SK-N-DZ (cell line): ENCODE measurements at regions not wholly inside any gene's neighbourhood (a gene's known extent, or its start where the extent isn't known, plus 50 kb on each side); places are given as distances from the start of the nearest gene placed in this dataset.
"Not testable (repeated sequence)": the region's sequence is repeated elsewhere in the genome, so short reads cannot be mapped to it uniquely, and the experiment has no call there.

Experiments
- DNase-seq: peaks from one replicate; pipeline ENCODE4 v3.0.0-alpha.2; 2015; ENCODE audit warnings: low spot score

DNA sequence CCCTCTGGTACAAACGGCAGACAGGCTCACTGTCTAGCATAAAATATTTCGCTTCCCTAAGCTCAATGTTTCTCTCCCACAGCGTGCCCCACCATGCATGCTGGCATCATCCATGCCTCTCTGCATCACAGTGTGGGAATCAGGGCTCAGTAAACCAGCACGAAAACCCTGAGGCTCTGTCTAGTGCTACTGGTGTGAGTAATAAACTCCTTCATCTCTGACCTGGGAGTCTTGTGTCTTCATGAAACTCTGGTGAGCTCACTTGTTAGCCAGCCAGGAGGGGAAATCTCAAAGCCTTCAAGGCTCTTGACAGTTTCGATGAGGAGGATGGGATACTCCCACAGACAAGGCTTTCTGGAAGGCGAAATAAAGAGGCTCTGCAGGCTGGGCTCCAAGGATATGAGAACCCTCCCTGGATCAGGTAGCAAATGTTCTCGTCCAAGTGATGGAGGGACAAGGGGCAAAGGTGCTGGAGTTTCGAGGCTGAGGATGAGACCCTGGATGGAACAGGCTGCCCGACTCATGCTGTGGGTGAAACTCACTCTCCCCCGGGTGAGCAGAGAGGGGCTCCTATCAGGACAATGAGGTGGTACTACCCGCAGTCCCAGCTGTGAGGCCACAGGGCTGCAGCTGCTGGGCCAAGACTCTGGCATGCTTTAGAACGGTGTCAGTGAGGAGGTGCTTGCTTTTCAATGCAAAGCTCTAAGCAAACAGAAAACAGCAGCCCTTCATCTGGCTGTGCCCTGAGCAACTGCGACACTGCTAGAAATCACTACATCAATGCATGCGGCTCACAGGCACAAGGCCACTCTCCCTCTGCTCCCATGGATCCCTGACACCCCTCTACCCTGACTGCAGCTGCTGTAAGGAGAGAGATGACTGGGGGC lies 69.3 kb downstream of the SHANK2 start:
- no peak for DNase-seq

DNA sequence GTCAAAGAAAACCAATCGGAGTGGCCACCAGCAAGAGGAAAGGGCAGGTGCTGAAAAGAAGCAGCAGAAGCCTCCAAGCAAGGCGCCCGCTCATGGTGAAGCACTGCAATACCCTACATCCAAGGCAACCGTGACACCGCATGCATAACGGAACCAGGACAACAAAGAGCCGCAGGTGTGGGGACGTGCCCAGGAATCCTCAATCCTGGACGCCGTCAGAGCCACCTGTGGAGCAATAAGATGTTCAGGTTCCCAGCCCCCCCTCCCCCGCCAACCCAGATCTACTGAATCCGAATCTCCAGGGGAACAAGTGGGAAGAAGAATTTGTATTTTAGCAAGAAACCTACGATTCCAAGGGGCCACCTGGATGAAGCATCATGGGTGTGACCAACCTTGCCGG lies 70.8 kb downstream of the SHANK2 start:
- no peak for DNase-seq

DNA sequence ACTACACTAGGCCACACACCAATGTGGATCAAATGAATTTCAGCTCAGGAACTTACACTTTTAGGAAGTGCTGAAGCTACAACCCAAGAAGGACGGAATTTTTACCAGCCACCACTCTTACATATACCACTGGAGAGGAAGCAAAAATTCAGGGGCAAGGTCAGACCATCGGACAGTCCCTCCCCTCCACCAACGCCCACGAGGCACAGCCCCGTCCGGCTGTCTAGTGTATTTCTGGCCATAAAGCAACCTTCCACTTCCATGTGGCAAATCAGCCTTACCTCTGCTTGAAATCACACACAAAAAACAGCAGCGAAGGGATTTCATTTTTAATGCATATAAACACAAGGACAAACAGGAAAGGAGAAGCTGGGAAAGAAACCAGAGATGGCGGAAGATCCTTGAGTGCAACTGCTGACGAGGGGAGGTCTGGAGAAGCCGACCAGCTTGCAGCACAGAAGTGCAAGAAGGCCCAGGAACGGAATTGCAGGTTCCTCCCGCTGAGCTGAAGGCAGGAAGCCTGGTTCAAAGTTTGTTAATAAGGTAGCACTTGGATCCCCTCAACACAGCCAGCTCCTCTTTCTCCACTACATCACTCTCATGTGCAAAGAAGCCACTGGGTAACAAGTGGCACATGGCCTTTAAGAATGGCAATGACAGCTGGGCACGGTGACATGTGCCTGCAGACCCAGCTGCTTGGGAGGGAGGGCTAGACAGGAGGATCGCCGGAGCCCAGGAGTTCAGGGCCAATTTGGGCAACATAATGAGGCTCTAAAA lies 71.5 kb downstream of the SHANK2 start:
- DNase-seq: no peak

DNA sequence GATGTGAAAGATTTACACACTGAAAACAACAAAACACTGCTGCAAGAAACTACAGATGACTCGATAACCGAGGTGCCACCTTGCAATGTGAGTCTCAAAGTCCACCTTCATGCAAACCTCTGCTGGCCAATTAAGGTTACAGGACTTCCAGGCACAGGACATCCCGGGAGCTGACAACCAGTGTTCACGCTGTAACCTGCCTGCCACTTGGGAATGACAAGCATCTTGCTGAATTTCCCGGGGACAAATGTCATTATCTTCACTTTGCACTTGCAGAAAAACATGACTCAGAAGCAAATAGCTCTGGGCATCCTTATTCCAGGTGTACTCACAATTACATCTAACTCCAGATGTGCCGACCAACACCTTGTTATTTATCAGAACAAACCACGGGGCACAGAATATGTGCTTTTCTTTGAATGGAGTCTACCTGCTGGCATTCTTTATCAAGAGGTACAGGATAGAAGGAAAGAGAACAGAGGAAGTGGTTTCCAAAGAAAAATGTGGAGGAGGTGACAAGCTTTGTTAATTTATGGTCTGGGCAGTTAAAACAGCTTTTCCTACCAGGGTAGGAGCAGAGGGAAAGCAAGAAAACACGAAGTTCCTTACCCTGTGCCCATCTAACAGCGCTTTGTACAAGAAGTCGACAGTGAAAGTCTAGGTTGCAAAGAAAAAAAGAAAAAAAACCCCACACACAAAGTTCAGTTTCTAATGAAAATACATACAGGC lies 72.3 kb downstream of the SHANK2 start:
- DNase-seq: no peak

DNA sequence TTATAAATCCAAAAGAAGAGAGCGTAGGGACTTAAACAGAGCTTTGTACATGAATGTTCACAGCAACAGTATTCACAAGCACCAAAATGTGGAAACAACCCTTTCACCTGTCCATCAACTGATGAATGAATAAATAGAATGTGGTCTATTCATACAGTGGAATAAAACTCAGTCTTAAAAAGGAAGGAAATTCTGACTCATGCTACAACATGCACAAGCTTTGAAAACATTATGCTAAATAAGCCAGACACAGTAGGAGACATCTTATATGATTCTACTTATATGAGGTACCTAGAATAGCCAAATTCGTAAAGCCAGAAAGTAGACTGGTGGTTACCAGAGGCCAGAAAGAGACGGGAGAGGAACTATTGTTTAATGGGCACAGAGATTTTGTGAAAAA lies 74.3 kb downstream of the SHANK2 start:
- no peak for DNase-seq

DNA sequence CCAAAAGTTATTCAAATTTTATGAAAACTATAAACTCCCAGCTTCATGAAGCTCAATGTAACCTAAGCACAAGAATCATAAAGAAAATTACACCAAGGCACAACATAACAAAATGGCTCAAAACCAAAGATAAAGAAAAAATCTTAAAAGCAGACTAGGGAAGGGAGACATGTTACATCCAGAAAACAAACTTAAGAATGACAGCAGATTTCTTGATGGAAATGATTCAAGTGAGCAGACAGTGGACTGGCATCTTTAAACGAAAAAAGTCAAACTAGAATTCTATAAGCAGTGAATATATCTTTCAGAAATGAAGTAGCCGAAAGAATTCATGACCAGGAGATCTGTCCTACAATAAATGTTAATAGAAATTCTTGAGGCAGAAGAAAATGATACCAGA lies 75.6 kb downstream of the SHANK2 start:
- no peak for DNase-seq

DNA sequence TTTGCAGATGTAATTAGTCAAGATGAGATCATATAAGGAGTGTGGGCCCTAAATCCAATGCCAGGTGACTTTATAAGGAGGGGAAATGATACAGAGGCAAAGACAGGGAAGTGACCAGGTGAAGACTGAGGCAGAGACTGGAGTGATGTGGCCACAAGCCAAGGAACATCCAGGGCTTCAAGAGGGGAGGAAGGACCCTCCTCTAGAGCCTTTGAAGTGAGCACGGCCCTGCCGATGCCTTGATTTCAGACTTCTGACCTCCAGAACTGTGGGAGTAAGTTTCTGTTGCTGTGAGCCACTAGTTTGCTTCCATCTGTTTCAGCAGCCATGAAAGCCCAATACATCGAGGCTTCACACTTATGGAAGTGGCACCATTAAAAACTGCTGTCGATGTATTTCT lies 78.7 kb downstream of the SHANK2 start:
- DNase-seq: no peak

DNA sequence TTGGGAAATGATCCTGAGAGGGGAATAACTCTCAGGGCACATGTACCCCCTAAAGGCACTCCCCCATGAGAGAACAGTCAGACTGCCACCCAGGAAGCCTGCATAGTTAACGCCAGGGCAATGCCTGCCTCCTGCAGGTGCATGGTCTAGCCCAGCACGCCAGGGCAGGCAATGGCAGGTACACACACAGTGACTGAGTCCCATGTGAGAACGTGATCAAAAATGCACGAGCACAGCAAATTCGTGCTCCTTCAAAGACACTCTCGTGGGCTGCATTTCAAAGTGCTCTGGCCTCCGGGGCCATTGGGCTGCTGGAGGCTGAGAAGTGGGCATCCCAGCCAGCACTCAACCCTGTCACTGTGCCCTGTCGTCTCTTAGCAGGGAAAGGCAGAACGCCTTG lies 79.7 kb downstream of the SHANK2 start:
- no peak for DNase-seq

DNA sequence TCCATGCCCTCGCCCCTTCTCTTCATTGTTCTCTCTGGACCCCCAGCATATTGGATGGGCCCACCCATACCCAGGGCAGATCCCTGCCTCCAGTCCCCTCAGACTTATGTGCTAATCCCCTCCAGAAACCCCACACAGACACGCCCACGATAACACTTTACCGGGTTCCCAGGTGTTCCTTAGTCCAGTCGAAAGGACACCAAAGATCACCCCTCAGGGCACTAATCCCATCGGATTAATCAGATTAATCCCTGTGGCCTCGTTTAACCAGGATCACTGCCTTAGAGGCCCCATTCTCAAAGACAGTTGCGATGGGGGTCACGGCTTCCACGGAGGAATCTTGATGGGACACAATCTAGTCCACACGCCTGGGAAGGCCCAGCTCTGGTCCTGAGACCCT lies 80.8 kb downstream of the SHANK2 start:
- no peak for DNase-seq

DNA sequence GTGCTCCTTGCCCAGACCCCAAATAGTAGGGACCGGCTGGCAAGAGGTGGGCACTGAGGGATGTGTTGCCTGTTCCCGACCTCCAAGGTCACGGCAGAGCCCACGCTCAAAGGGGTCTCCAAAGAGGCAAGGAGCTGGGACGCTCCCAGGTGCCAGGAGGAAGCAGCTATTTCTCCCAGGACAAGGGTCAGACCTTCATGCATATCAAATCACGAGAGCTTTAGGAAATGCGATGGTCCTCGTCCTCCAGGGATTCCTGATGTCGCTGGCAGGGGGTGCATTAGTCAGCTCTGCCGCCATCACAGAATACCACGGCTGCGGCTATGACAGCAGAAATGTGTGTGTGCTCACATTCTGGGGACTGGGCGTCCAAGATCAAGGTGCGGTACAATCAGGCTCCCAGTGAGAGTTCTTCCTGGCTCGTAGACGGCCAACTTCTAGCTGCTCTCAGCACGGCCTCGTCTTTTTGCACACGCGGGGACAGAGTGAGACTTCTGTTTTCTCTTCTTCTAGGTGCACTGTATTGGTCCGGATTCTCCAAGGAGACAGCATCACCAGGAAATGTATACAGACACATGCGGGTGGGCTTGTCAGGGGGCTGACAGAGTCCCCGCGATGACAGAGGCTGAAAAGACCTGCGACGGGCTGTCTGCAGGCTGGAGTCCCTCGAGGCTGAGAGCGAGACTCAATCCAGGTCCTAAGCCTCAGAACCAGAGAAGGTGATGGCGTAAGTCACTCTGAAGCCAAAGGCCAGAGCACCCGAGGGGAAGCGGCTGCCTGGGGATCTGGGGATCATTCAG lies 81.6 kb downstream of the SHANK2 start:
- no peak for DNase-seq

DNA sequence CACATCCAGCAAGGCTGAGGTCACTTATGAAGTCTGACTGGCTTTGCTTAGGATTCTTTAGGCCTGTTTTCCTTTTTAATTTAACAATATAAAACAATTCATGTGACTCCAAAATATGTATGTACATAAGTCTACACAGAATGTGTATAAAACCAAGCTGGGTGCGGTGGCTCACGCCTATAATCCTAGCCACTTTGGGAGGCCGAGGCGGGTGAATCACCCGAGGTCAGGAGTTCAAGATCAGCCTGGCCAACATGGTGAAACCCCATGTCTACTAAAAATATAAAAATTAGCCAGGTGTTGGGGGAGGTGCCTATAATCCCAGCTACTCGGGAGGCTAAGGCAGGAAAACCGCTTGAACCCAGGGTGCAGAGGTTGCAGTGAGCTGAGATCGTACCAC lies 83.1 kb downstream of the SHANK2 start:
- no peak for DNase-seq

DNA sequence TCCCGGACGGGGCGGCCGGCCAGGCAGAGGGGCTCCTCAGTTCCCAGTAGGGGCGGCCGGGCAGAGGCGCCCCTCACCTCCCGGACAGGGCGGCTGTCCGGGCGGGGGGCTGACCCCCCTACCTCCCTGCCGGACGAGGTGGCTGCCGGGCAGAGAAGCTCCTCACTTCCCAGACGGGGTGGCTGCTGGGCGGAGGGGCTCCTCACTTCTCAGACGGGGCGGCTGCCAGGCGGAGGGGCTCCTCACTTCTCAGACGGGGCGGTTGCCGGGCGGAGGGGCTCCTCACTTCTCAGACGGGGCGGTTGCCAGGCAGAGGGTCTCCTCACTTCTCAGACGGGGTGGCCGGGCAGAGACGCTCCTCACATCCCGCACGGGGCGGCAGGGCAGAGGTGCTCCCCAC lies 84.6 kb downstream of the SHANK2 start:
- DNase-seq: not testable (repeated sequence)

DNA sequence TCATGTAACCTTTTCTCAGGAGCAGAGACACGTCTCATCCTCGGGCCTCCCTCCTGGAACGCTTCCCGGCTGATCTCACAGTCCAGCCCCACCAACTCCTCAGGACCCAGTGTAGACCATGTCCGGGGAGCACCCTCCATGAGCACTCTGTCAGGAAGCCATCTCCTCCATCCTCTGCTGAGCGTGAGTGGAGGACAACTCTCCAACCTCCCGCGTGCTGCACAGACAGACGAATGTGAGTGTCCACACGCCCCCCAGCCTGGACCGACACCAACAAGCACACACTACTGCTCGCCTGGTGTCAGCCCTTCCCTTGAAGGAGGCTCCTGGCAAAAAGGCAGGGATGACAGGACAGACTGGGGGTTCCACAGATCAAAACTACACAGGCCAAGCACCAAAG lies 86.6 kb downstream of the SHANK2 start:
- DNase-seq: no peak

DNA sequence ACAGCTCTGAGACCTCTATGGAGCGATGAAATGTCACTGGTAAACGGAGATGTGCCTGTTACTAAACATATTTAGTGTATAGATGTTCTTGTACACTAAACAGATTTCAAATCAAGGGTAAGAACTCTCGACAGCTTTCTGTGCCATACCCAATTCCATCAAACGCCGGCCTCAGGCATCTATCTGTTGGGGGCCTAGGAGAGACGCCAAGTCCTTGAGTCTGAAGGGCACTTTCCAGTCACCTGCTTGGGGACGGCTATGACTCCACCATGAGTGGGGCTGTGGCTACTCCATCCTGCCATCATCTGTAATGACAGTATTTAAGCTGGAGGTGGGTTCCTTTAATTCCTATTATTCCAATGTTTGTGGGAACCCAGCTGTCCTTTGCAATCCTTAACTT lies 87.8 kb downstream of the SHANK2 start:
- no peak for DNase-seq

DNA sequence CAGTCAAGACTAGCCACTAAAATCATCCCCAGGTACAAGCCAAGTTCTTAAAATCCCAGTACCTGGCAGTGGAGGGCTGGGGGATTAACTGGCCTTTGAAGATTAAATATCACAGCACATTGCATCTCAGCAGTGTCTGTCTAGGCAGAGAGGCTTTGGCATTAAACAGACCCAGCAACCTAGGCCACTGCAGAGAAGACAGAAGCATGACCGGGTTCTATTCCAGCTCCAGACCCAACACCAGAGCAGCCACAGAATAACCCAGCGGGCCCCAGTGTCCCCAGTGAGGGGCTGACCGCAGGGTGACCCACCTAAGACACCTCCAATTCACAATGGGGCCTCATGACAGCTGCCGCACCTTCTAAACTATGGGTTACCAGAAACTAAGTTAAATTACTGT lies 88.2 kb downstream of the SHANK2 start:
- DNase-seq: no peak

DNA sequence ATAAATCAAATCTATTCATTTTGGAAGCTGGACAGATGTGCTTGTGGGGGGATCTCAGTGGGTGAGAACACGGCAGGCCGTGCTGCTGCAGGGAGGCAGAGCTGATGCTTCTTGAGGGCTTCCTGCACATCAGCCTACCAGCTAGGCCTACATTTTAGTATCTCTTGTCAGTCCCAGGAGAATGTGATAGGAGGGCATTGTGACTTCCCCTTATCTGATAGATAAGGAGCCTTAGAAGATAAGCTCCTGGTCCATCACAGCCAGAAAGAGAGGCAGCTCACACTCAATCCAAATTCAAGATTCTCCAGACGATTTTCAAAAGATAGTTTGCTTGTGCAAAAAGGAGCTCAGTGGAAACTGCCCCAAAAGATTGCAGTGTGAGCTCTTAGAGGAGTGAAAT lies 89.0 kb downstream of the SHANK2 start:
- no peak for DNase-seq

DNA sequence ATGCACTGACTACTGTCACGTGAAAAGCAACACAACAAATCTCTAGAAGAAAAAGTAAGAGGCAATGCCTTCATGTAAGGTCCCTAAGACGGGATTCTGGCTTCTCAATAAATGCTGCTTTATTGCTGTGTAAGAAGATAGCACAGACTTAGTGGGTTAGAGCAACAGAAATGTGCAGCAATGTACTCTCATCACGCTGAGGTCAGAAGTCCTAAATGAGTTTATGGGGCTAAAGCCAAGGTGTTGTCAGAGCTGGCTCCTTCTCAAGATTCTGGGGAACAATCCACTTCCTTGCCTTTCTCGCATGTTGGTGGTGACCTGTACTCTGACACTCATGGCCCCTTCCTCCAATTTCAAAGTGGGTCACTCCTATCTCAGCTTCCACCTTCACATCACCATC lies 93.4 kb downstream of the SHANK2 start:
- DNase-seq: no peak

DNA sequence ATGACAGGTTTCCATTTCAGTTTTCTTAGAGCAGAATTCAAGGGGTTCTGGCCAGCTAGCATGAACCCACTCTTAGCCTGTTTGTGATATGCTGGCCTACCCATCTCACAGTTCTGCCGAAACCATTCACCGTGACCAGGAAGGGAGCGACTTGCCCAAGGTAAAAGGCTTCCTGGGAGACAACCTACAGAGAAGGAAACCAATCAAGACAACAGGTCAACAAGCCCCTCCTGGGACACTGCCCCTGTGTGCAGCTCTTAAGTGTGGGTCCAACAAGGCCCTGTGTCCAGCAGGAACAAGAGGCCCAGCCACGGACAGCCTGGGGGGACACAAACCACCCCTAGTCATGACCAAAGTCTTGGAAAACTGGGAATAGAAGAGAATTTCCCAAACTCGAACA lies 94.7 kb downstream of the SHANK2 start:
- not testable (repeated sequence) for DNase-seq

DNA sequence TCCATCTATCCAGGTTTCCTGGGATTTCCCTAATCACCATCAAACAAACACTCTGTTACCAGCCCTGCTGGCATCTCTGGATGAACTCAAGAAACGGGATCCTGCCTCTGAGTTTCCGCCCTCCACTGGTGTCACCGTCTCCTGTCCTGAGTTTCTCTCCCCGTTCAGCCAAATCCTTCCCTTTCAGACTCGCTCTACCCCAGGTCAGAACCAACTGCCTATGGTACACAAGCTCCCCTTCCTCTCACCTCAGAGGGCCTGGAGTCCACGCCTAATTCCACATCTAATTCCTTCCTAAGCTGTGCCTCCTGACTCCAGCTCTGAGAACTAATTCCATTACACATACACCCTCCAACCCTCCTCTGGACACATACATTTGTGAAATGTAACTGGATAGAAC lies 96.1 kb downstream of the SHANK2 start:
- no peak for DNase-seq

DNA sequence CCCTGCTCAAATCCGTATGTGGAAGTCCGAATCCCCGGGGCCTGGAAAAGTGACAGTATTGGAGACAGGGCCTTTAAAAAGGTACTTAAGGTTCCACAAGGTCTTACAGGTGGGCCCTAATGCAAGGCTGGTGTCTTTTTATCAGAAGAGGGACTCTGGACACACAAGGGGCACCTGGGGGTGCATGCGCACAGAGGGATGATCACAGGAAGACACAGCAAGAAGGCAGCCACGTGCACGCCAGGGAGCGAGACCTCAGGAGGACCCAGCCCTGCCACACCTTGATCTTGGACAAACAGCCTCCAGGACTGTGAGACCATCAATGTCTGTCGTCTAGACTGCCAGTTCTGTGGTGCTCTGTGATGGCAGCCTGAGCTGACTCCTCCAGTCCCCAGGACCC lies 96.5 kb downstream of the SHANK2 start:
- DNase-seq: no peak

DNA sequence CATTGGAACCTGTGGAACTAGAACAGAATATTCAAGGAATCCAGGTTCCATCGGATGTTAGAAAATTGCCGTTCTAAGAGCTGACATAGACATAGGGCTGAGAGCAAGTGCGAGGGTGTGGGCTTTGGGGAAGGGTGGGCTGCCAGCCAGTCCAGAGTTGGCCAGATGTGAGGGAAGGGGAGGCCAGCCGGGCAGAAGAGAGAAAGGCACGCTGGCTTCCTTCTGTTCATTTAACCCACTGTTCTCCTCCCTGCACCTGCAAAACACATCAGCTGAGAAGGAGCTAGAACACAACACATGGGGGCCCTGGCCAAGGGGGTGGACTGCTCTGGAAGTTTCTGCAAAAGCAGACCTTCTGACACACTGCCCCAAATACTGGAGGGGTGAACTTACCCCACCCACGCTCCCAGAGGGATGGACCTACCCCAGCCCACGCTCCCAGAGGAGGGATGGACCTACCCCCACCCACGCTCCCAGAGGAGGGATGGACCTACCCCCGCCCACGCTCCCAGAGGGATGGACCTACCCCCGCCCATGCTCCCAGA lies 98.0 kb downstream of the SHANK2 start:
- DNase-seq: no peak
